ENCODE measurements at regions not wholly inside any gene's neighbourhood (a gene's known extent, or its start where the extent isn't known, plus 50 kb on each side); places are given as distances from the start of the nearest gene placed in this dataset.
"Not testable (repeated sequence)": the region's sequence is repeated elsewhere in the genome, so short reads cannot be mapped to it uniquely, and the experiment has no call there.

- Histone ChIP-seq H3K4me3 (ENCODE audit: low read length, poor library complexity, severe bottlenecking) (no peak overlapping the region), H3K79me2 (ENCODE audit: insufficient read depth, low read length) (no peaks in the 10 kb centered on the region), H3K9me3 (ENCODE audit: insufficient read depth, low read depth, low read length) (no peaks in the 10 kb centered on the region), H3K4me2 (ENCODE audit: low read depth, low read length, poor library complexity, severe bottlenecking) (no peak overlapping the region), H2AFZ (ENCODE audit: low read length) (no peak overlapping the region), H3K9me2 (replicated peaks; ENCODE audit: low read depth, low read length) (no peaks in the 10 kb centered on the region), H4K20me1 (ENCODE audit: insufficient read depth, low read length, poor library complexity, severe bottlenecking) (no peaks in the 10 kb centered on the region), H3K4me1 (ENCODE audit: insufficient read depth, low read length, poor library complexity, severe bottlenecking) (no peaks in the 10 kb centered on the region), H3K27me3 (ENCODE audit: insufficient read depth, low read length, poor library complexity, severe bottlenecking) (no peaks in the 10 kb centered on the region), H3F3A (ENCODE audit: low read depth) (no peaks in the 10 kb centered on the region), H3K36me3 (ENCODE audit: insufficient read depth, low read length) (no peaks in the 10 kb centered on the region), H3K9ac (ENCODE audit: low read depth, low read length, poor library complexity, severe bottlenecking) (no peak overlapping the region)
- TF ChIP-seq CTCF (conservative IDR thresholded peaks at IDR 0.05; ENCODE audit: low read length) (no peak), EZH2phosphoT487 (IDR thresholded peaks at IDR 0.05; ENCODE audit: borderline replicate concordance) (no peak)
Observed at GRCh38 chr10:33031171-33031570, 73.1 kb upstream of the ITGB1 start.

GRCh38 chr10:33028515-33028914, 70.5 kb upstream of the ITGB1 start:
- not testable (repeated sequence) for H3K27me3 ChIP-seq (ENCODE audit: insufficient read depth, low read length, poor library complexity, severe bottlenecking); H4K20me1 ChIP-seq (ENCODE audit: insufficient read depth, low read length, poor library complexity, severe bottlenecking); H3K9me3 ChIP-seq (ENCODE audit: insufficient read depth, low read depth, low read length); H3K4me3 ChIP-seq (ENCODE audit: low read length, poor library complexity, severe bottlenecking); H3K4me1 ChIP-seq (ENCODE audit: insufficient read depth, low read length, poor library complexity, severe bottlenecking); H3K36me3 ChIP-seq (ENCODE audit: insufficient read depth, low read length); H3K4me2 ChIP-seq (ENCODE audit: low read depth, low read length, poor library complexity, severe bottlenecking); H3K9ac ChIP-seq (ENCODE audit: low read depth, low read length, poor library complexity, severe bottlenecking); H3K9me2 ChIP-seq (replicated peaks; ENCODE audit: low read depth, low read length); H3F3A ChIP-seq (ENCODE audit: low read depth); H2AFZ ChIP-seq (ENCODE audit: low read length); H3K79me2 ChIP-seq (ENCODE audit: insufficient read depth, low read length)

GRCh38 chr10:33027088-33027487, 69.1 kb upstream of the ITGB1 start:
- no peak overlapping the region for H3K4me3 ChIP-seq (ENCODE audit: low read length, poor library complexity, severe bottlenecking)
- H3K9ac ChIP-seq (ENCODE audit: low read depth, low read length, poor library complexity, severe bottlenecking) = no peak overlapping the region
- H3K36me3 ChIP-seq (ENCODE audit: insufficient read depth, low read length) = no peaks in the 10 kb centered on the region
- H3K27me3 ChIP-seq (ENCODE audit: insufficient read depth, low read length, poor library complexity, severe bottlenecking) = no peaks in the 10 kb centered on the region
- no peaks in the 10 kb centered on the region for H4K20me1 ChIP-seq (ENCODE audit: insufficient read depth, low read length, poor library complexity, severe bottlenecking)
- TF ChIP-seq EZH2phosphoT487 (IDR thresholded peaks at IDR 0.05; ENCODE audit: borderline replicate concordance) = no peak
- no peak for TF ChIP-seq CTCF (conservative IDR thresholded peaks at IDR 0.05; ENCODE audit: low read length)
- no peaks in the 10 kb centered on the region for H3K79me2 ChIP-seq (ENCODE audit: insufficient read depth, low read length)
- no peak overlapping the region for H2AFZ ChIP-seq (ENCODE audit: low read length)
- no peaks in the 10 kb centered on the region for H3K9me2 ChIP-seq (replicated peaks; ENCODE audit: low read depth, low read length)
- no peaks in the 10 kb centered on the region for H3K9me3 ChIP-seq (ENCODE audit: insufficient read depth, low read depth, low read length)
- H3K4me1 ChIP-seq (ENCODE audit: insufficient read depth, low read length, poor library complexity, severe bottlenecking) = no peaks in the 10 kb centered on the region
- no peak overlapping the region for H3K4me2 ChIP-seq (ENCODE audit: low read depth, low read length, poor library complexity, severe bottlenecking)
- H3F3A ChIP-seq (ENCODE audit: low read depth) = no peaks in the 10 kb centered on the region

- no peak overlapping the region for H3K9ac ChIP-seq (ENCODE audit: low read depth, low read length, poor library complexity, severe bottlenecking)
- H3F3A ChIP-seq (ENCODE audit: low read depth) = no peaks in the 10 kb centered on the region
- no peaks in the 10 kb centered on the region for H3K79me2 ChIP-seq (ENCODE audit: insufficient read depth, low read length)
- H4K20me1 ChIP-seq (ENCODE audit: insufficient read depth, low read length, poor library complexity, severe bottlenecking) = no peaks in the 10 kb centered on the region
- H3K36me3 ChIP-seq (ENCODE audit: insufficient read depth, low read length) = no peaks in the 10 kb centered on the region
- H3K27me3 ChIP-seq (ENCODE audit: insufficient read depth, low read length, poor library complexity, severe bottlenecking) = no peaks in the 10 kb centered on the region
- H3K9me3 ChIP-seq (ENCODE audit: insufficient read depth, low read depth, low read length) = no peaks in the 10 kb centered on the region
- H3K4me3 ChIP-seq (ENCODE audit: low read length, poor library complexity, severe bottlenecking) = no peak overlapping the region
- no peaks in the 10 kb centered on the region for H3K9me2 ChIP-seq (replicated peaks; ENCODE audit: low read depth, low read length)
- H2AFZ ChIP-seq (ENCODE audit: low read length) = no peak overlapping the region
- no peak overlapping the region for H3K4me2 ChIP-seq (ENCODE audit: low read depth, low read length, poor library complexity, severe bottlenecking)
- H3K4me1 ChIP-seq (ENCODE audit: insufficient read depth, low read length, poor library complexity, severe bottlenecking) = no peaks in the 10 kb centered on the region
- TF ChIP-seq EZH2phosphoT487 (IDR thresholded peaks at IDR 0.05; ENCODE audit: borderline replicate concordance) (no peak), CTCF (conservative IDR thresholded peaks at IDR 0.05; ENCODE audit: low read length) (no peak)
Observed at GRCh38 chr10:33026422-33026821, 68.4 kb upstream of the ITGB1 start.

Data from Loucy (cell line).